GM18868 (cell line): ENCODE measurements at regions not wholly inside any gene's neighbourhood (a gene's known extent, or its start where the extent isn't known, plus 50 kb on each side); places are given as distances from the start of the nearest gene placed in this dataset.
"Not testable (repeated sequence)": the region's sequence is repeated elsewhere in the genome, so short reads cannot be mapped to it uniquely, and the experiment has no call there.

Source experiments
- ATAC-seq: cut with Tn5 transposase; IDR thresholded peaks from one replicate; pipeline ENCODE4 v1.9.1; 2021; ENCODE audit warnings: mild to moderate bottlenecking, moderate library complexity; ENCODE audit not compliant: unreplicated experiment

GRCh38 chr12:88684170-88684569 lies 103.9 kb upstream of the KITLG start:
- ATAC-seq = no peak

DNA sequence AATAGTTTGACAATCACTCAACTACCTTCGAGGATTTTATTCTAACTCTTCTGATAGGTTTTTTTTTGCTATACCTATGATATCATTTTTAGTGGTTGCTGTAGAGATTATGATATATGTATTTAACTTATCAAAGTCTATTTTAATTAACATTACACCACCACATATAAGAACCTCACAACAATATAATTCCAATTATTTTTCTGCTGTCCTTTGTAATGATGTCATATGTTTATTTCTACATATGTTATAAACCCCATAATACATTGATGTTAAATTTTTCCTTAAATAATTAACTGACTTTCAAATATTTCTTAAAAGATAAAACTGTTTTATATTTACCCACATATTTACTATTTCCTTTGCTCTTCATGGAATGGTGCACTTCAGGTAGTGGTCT lies 103.4 kb upstream of the KITLG start:
- no peak for ATAC-seq

GRCh38 chr12:88681271-88681670 lies 101.0 kb upstream of the KITLG start:
- ATAC-seq = no peak

DNA sequence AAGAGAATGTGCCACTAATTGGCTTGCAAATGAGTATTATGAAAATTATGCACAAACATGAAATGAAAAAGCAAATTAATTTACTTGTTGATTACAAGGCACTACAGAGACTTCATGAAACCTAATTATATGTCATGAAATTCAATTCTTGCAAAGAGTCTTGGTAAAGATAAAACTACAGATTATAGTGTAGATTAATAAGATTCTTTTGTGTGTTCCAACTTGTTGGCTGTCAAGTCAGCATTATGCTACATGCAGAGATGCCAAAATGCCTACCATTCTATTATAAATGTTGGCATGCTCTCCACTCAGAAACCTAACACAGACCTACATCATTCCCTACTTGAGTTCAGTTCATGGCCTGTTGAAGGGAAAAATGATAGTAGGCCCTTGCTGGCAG lies 97.2 kb upstream of the KITLG start:
- no peak for ATAC-seq

DNA sequence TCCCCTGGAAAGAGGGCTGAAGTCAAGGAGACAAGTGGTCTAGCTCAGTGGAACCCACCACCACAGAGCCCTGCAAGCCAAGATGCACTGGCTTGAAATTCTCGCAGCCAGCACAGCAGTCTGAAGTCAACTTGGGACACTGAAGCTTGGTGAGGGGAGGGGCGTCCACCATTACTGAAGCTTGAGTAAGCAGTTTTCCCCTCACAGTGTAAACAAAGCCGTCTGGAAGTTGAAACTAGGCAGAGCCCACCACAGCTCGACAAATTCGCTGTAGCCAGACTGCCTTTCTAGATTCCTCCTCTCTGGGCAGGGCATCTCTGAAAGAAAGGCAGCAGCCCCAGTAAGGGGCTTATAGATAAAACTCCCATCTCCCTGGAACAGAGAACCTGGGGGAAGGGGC lies 87.3 kb upstream of the KITLG start:
- ATAC-seq = not testable (repeated sequence)

GRCh38 chr12:88665071-88665470 lies 84.8 kb upstream of the KITLG start:
- ATAC-seq = no peak

GRCh38 chr12:88662961-88663360 lies 82.7 kb upstream of the KITLG start:
- ATAC-seq = no peak

DNA sequence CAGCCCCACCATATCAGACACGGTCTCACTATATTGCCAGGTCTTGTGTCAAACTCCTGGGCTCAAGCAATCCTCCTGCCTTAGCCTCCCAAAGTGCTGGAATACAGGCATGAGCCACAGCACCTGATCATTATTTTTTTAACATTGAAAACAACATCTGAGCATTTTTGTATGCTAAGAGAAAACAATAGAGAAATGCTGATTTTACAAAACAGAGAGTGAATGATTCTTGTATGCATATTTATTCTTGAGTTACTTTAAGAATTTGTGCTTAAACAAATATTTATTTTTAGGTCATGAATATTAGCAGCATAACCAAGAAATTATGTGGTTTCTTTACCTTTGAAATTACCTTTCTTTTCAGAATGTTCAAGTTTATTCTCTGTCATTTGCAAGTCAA lies 81.8 kb upstream of the KITLG start:
- no peak for ATAC-seq

DNA sequence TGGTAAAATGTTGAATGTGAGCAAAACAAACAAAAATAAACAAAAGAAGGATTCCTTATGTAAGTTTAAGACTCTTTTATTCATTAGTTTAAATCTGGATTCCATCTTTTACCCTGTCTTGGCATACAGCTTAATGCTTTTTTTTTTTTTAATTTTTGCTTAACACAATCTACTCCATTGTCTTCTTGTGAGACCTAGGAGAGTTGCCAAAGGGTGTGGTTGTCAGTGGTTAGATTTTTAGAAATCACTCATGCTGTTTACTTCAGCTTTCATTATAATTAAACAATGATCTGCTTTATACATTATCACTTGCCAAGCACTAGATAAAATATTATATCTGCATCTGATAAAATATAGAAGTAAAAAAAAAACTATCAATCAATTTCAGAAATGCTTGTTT lies 77.7 kb upstream of the KITLG start:
- ATAC-seq = no peak

GRCh38 chr12:88650715-88651114 lies 70.4 kb upstream of the KITLG start:
- no peak for ATAC-seq

GRCh38 chr12:88648625-88649024 lies 68.4 kb upstream of the KITLG start:
- no peak for ATAC-seq

DNA sequence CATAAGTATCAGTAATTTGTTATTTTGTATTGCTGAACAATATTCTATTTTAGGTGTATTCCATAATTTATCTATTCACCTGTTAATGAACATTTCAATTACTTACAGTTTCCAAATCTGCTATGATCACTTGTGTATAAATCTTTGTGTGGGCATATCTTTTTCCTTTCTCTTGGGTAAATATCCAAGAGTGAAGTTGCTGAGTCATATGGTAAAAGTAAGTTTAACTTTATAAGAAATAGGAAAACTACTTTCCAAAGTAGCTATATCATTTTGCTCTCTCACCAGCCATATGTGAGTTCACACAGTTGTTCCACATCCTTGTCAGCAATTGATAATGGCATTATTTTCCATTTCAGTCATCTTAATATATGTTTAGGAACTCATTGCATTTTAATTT lies 66.6 kb upstream of the KITLG start:
- ATAC-seq = no peak

- no peak for ATAC-seq
Measured at GRCh38 chr12:88645816-88646215, 65.5 kb upstream of the KITLG start.

DNA sequence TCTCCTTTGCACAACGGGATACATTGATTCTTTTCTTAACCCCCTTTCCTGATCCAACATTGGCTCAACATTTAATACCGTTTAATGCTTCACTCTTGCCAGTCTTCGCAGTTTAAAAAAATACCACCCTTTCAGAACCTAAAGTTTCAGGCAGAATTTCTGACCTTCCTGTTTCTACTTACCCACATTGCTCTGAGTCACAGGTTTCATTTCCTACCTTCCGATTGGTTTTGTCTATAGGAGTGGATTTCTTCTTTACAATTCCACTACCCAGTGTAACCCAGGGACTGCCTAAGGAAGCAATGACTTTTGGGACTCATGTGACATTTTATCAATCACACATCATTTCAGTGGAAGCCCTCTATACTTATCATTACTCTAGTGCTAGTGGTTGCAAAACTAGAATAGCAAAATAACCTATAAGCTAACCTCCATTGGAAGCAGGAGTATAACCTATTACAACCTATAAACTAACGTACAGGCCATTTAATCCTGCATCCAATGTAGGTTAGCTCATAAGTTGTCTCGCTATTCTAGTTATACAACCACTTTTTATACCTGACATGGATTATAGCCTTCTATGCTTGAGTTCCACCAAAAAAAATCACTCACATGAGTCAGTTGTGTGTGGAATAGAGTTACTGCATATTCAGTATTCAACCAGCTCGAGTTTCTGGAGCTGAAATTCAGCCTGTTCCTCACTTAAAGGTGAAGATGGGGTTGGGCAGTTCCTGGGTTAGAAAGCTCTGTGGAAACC lies 64.9 kb upstream of the KITLG start:
- no peak for ATAC-seq

DNA sequence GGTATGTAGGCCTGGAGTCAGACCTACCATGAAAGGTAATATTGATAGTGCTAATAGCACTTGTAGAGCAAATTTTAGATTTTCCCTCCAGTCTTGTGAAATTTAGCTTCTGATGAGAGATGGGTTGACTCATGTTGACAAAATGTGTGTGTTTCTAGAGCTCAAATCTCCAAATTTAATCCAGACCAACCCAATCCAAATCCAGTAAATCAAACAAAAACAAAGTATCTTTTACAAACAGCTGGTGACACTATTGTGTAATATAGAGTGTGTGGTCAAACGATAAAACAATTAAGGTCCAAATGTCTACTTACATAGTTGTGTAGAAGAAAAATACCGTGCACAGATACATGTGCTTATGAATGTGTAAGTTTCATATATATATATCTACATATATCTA lies 63.4 kb upstream of the KITLG start:
- ATAC-seq = no peak

GRCh38 chr12:88642675-88643431 lies 62.6 kb upstream of the KITLG start:
- ATAC-seq = no peak

GRCh38 chr12:88638966-88639760 lies 58.9 kb upstream of the KITLG start:
- ATAC-seq = no peak

GRCh38 chr12:88638388-88638787 lies 58.1 kb upstream of the KITLG start:
- no peak for ATAC-seq

- ATAC-seq = no peak
Measured at GRCh38 chr12:88634008-88634407, 53.7 kb upstream of the KITLG start.

DNA sequence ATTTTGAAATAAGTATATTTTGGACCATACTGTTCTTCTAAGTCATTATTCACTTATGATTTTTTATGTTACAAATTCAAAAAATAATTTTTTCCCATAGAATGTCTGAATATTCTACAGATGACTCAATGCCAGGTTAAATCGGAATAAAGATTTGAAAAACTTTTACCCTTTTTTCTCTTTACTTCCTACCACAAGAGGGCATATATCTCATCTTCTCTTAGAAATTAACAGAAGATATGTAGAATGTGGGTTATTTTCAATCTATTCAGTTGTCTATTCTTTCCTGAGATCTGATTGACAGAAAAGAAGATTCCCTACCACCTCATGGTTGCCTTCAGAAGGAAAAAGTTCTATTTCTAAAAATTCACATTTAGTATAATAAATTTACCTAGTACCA lies 53.0 kb upstream of the KITLG start:
- no peak for ATAC-seq

DNA sequence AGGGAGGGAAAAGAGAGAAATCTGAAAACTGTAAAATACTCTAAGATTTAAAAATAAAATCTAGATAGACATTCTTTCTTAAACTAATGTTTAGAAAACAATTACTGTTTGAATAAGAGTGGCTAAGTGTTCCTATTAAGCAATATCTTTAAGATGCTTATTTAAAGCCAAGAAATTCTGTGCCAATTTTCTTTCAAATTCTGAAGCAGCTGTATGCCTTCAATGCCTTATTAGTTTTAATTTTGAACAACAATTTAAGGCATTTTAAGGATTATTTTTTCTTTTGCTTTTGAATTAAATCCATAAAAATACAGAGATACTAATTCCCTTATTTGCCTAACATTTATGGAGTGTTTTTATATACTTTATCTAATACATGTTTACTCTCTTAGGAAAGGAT lies 50.3 kb upstream of the KITLG start:
- ATAC-seq = no peak
